ENCODE measurements at regions not wholly inside any gene's neighbourhood (a gene's known extent, or its start where the extent isn't known, plus 50 kb on each side); places are given as distances from the start of the nearest gene placed in this dataset.

- Histone ChIP-seq H3K79me2 (replicated peaks; ENCODE audit: insufficient read depth) (no peaks in the 10 kb centered on the region), H3K4me2 (no peak overlapping the region), H3F3A (replicated peaks; ENCODE audit: low read depth) (no peaks in the 10 kb centered on the region), H4K20me1 (replicated peaks; ENCODE audit: insufficient read depth) (no peaks in the 10 kb centered on the region), H2AFZ (no peak overlapping the region), H3K27ac (ENCODE audit: low read depth) (no peak overlapping the region), H3K27me3 (ENCODE audit: insufficient read depth) (no peaks in the 10 kb centered on the region), H3K9me2 (ENCODE audit: insufficient read depth) (no peaks in the 10 kb centered on the region), H3K4me1 (ENCODE audit: insufficient read depth) (peaks cover 22% of the 10 kb centered on the region), H3K4me3 (no peak overlapping the region), H3K36me3 (ENCODE audit: insufficient read depth) (no peaks in the 10 kb centered on the region)
- no peak overlapping the region for H3K4me3 Mint-ChIP-seq
- H3K9me3 Mint-ChIP-seq, result no peaks in the 10 kb centered on the region
- DNase-seq (ENCODE audit: low spot score), result no peak
- no peak overlapping the region for H3K27ac Mint-ChIP-seq
- peaks cover 3% of the 10 kb centered on the region for H3K27me3 Mint-ChIP-seq (ENCODE audit: insufficient read depth, low read depth, poor library complexity)
- TF ChIP-seq REST (IDR thresholded peaks at IDR 0.05; ENCODE audit: unreplicated experiment), result no peak
- no peak for TF ChIP-seq NANOG (IDR thresholded peaks at IDR 0.05; ENCODE audit: borderline replicate concordance)
- no peak for TF ChIP-seq ZNF331 (CRISPR knock-in tag; IDR thresholded peaks at IDR 0.05; ENCODE audit: low read depth)
- no peak for TF ChIP-seq CREB1 (CRISPR knock-in tag; IDR thresholded peaks at IDR 0.05; ENCODE audit: low read depth)
- no peak for TF ChIP-seq STAT1 (IDR thresholded peaks at IDR 0.05; ENCODE audit: unreplicated experiment)
- no peak for TF ChIP-seq ETS1 (IDR thresholded peaks at IDR 0.05)
- peaks cover 26% of the 10 kb centered on the region for H3K4me1 Mint-ChIP-seq
- ATAC-seq, result no peak
- H3K36me3 Mint-ChIP-seq (ENCODE audit: low read depth), result no peaks in the 10 kb centered on the region
These were observed 52.2 kb upstream of the NFE2L2 start for GRCh38 chr2:177316756-177317155.

DNA sequence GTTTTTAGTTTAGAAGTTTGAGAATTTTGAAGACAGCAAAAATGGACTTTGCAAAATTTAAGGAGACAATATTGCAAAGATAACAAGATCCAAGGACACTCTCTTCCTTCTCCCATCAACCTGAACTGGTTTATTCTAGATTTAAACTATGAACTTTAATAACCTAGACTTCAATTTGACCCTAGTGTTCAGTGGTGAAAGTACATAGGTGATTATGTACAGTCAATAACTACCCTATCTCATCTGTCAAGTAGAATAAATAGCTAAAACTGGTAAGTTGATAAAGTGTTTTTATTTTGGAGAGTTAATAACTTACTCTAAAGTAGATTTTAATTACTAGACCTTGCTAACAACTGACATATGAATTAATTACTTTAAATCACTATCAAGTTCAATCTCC is 52.9 kb upstream of the NFE2L2 start:
- Histone ChIP-seq H3K9me2 (ENCODE audit: insufficient read depth) (no peaks in the 10 kb centered on the region), H3K4me2 (no peak overlapping the region), H3F3A (replicated peaks; ENCODE audit: low read depth) (no peaks in the 10 kb centered on the region), H4K20me1 (replicated peaks; ENCODE audit: insufficient read depth) (no peaks in the 10 kb centered on the region), H3K36me3 (ENCODE audit: insufficient read depth) (no peaks in the 10 kb centered on the region), H3K4me3 (no peak overlapping the region), H3K27me3 (ENCODE audit: insufficient read depth) (no peaks in the 10 kb centered on the region), H3K79me2 (replicated peaks; ENCODE audit: insufficient read depth) (no peaks in the 10 kb centered on the region), H2AFZ (no peak overlapping the region), H3K27ac (ENCODE audit: low read depth) (no peak overlapping the region), H3K4me1 (ENCODE audit: insufficient read depth) (peaks cover 22% of the 10 kb centered on the region)
- H3K27ac Mint-ChIP-seq, result no peak overlapping the region
- H3K9me3 Mint-ChIP-seq, result no peaks in the 10 kb centered on the region
- H3K4me3 Mint-ChIP-seq, result no peak overlapping the region
- TF ChIP-seq ZNF114 (CRISPR knock-in tag; IDR thresholded peaks at IDR 0.05), result no peak
- TF ChIP-seq REST (IDR thresholded peaks at IDR 0.05; ENCODE audit: unreplicated experiment), result no peak
- no peaks in the 10 kb centered on the region for H3K36me3 Mint-ChIP-seq (ENCODE audit: low read depth)
- ATAC-seq (no peak), DNase-seq (ENCODE audit: low spot score) (no peak)
- H3K27me3 Mint-ChIP-seq (ENCODE audit: insufficient read depth, low read depth, poor library complexity), result no peaks in the 10 kb centered on the region
- H3K4me1 Mint-ChIP-seq, result peaks cover 26% of the 10 kb centered on the region
